ENCODE measurements at regions not wholly inside any gene's neighbourhood (a gene's known extent, or its start where the extent isn't known, plus 50 kb on each side); places are given as distances from the start of the nearest gene placed in this dataset.
"Not testable (repeated sequence)": the region's sequence is repeated elsewhere in the genome, so short reads cannot be mapped to it uniquely, and the experiment has no call there.

DNA sequence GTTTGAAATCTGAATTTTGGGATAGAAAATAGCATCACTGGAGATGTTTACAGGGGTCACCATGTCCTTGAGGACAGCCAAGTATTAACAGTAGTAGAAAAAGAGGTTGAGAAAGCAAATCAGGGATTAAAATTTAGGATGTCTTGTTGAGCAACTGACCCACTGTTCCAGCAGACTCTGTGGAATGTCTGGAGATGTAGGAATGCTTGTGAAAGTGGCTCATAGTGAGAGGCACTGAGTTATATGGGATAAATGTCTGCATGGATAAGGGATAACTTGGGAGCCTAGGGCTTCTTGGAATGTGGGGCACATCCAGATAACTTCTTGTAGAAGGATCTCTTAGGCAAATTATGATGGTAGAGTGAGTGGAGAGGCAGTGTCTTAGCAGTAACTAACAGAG lies 495.0 kb downstream of the TMX3 start:
- DNase-seq, result no peak

GRCh38 chr18:68219274-68219673 lies 495.6 kb downstream of the TMX3 start:
- no peak for DNase-seq

DNA sequence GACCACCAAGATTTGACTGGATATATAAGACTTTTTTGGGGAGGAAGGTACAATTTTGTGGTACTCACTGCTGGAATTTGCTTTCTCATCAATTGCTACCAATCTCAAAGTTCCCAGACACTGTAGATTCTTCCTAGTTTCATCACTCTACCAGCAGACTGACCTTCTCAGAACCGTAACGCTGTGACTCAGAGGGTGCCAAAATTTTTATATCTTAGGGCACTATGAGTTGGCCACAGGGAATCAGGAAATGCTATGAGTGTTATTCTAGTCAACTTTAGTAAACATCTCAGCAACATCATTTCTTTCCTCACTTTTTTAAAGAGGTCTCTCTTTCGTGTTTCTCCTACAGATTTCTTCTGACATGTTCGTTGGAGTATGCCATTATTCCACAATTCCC lies 499.0 kb downstream of the TMX3 start:
- no peak for DNase-seq

- DNase-seq, result no peak
These were observed 528.9 kb downstream of the TMX3 start for GRCh38 chr18:68186039-68186438.

GRCh38 chr18:68181956-68182355 lies 533.0 kb downstream of the TMX3 start:
- DNase-seq, result no peak

DNA sequence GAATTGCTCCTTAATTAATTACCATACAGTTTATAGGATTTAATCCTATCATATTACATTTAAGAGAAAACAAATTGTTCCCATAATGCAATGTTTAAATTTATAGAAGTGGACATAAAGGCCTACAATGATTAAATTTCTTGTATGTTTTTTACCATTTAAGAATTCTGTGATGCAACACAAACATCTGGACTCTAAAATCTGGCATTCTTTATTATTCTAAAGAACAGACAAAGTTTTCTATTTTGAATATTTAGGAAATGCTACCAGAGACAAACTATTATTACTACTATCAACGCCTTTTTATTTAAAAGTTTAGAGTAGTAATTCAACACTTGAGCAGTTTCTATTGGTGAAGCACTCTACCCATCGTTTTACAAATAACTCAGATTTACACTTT lies 535.1 kb downstream of the TMX3 start:
- DNase-seq, result no peak

GRCh38 chr18:68178921-68179320 lies 536.0 kb downstream of the TMX3 start:
- DNase-seq, result no peak

GRCh38 chr18:68177807-68178702 lies 536.9 kb downstream of the TMX3 start:
- no peak for DNase-seq

DNA sequence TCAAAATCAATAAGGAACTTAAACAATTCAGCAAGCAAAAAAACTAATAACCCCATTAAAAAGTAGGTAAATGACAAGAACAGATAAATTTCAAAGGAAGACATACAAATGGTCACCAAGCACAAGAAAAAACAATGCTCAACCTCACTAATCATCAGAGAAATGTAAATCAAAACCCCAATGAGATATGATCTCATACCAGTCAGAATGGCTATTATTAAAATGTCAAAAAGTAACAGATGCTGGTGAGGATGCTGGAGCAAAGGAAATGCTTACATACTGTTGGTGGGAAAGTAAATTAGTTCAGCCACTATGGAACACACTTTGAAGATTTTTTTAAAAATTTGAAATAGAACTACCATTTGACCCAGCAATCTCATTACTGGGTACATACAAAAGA lies 538.0 kb downstream of the TMX3 start:
- no peak for DNase-seq

DNA sequence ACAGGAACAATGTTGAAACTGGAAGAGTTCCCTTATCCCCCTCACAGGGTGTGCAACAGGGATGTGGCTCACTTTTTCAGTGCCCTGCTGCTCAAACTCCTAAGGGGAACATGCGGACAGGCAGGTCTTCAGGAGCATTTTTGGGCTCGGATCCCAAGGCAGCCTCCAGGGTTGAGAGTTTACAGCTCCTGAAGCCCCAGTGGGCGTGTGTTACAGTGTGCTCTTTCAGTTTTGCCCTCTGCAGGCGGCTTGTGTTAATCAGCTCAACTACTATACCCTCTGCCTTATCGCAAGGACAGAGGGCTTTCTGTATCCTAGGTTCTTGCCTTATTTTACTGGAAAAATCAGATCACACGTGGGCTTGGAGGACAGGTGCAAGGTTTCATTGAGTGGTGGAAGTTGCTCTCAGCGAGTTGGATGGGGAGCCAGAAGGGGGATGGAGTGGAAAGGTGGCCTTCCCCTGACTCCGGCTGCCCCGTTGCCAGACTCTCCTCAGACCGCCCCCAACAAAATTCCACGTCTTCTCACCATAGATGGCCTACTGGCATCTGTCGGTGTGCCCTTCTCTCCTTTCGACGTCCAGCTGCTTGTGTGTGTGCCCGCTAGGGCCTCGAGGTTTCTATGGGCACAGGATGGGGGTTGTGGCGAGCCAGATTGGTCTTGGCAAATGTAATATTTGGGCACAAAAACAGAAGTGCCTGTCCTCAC lies 541.9 kb downstream of the TMX3 start:
- no peak for DNase-seq

DNA sequence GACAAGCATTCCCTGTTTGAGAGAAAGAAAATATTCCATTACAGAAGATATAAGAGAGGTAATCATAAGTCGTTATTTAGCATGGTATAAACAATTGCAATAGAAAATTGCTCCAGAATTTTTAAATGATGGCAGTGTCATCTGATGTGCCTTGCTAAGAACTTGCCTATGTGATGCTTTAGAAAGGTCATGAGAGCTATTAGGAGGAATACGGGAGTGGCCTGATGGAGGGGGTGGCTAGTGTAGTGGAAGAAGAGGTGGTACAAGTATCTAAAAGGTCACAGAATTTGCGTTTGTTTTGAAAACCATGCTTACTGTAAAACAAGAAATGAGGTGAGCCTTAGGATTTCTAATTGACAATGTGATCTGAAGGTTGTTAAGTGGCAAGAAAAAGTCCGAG lies 550.0 kb downstream of the TMX3 start:
- no peak for DNase-seq

DNA sequence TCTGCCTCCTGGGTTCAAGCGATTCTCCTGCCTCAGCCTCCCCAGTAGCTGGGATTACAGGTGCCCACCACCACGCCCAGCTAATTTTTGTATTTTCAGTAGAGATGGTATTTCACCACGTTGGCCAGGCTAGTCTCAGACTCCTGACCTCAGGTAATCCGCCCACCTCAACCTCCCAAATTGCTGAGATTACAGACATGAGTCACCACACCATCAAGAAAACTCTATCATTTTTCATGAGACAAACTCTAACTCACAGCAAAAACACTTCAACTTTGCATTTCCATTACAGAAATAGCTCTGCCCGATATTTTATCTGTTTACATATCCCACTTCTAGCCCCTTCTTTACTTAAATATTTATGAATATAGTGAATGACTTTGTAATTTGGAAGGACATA lies 561.1 kb downstream of the TMX3 start:
- DNase-seq, result not testable (repeated sequence)

DNA sequence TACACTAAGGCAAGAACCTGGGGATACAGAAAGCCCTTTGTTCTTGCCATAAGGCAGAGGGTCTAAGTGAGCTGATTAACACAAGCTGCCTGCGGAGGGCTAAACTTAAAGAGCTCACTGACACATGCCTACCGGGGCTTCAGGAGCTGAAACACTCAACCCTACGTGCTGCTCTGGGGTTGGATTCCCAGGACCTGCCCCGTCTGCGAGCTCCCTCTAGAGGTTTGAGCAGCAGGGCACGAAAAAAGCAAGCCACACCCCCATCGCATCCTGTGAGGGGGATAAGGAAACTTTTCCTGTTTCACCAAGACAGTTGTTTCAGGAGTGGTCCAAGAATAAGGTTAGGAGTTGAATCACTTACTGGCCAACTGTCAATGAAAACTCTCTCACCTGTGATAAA lies 562.1 kb downstream of the TMX3 start:
- no peak for DNase-seq

- DNase-seq, result peak; percentile 62
These were observed 563.9 kb downstream of the TMX3 start for GRCh38 chr18:68150961-68151360.

DNA sequence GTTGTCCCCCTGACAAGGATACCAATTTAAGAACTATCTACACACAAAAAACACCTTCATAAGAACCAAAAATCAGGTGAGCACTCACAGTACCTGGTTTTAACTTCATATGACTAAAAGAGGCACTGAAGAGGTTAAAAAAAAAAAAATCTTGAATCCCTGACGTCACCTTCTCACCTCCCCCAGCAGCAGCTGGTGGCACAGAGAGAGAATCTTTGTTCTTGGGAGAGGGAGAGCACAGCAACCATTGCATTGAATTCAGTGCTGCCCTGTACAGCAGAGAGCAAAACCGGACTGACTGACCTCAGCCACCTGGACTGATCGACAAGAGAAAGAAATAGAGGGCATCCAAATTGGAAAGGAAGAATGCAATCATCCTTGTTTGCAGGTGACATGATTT lies 566.0 kb downstream of the TMX3 start:
- peak; percentile 58 for DNase-seq

DNA sequence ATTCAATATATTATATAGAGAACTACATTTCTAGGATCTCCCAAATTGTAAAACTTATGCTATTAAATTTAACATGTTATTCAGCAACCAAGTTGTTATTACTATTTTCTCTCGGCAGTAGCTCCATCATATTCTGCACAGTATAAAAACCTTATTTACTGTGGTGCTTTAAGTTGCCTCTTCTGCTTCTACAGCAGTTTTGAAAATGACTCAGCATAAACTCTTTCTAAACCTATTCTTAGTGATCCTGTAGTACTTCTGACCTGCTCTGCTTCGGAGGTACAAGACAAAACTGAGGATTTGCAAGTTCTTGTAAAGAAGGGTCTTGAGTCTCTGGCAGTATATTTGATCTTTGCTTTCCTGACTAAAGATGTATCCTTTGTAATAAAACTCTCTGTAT lies 567.2 kb downstream of the TMX3 start:
- no peak for DNase-seq

DNA sequence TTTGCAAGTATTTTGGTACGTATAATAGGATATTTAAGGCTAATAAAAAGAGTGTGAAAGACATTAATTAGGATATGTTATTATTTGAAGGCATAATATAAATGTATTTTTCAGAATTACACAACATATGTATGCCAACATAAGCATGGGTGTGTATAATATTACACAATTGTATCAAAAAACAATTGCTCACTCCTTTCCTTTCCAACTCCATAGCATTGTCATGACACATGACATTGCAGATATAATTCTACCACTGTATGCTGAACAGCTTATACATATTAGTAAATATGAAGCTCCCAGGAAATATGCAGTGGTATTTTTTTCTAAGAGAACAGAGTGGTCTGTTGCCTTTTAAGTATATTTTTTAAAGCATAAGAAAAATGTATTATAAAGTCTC lies 593.1 kb downstream of the TMX3 start:
- DNase-seq, result no peak

- no peak for DNase-seq
These were observed 593.6 kb downstream of the TMX3 start for GRCh38 chr18:68121308-68121707.

GRCh38 chr18:68114989-68115388 lies 598.5 kb upstream of the DSEL start:
- DNase-seq, result no peak

DNA sequence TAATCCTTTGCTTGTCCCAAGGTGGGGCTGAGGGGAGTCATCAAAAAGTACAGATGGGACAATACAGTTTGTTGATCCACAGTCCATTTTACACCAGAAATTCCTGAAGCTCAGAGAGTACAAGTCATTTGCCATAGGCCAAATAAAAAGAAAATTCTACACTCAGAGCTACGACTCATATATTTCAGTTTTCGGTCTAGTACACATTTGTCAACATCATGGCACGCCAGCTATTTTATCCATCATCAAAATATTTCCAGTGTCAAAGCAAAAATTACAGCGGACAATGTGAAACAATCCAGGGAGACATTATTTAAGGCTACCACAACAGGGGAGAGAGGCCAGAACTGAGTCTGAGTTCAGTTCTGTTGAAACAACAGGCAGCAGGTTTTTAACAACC lies 587.5 kb upstream of the DSEL start:
- DNase-seq, result no peak

GRCh38 chr18:68103561-68103960 lies 587.0 kb upstream of the DSEL start:
- DNase-seq, result no peak

- DNase-seq, result no peak
These were observed 585.6 kb upstream of the DSEL start for GRCh38 chr18:68102117-68102516.

DNA sequence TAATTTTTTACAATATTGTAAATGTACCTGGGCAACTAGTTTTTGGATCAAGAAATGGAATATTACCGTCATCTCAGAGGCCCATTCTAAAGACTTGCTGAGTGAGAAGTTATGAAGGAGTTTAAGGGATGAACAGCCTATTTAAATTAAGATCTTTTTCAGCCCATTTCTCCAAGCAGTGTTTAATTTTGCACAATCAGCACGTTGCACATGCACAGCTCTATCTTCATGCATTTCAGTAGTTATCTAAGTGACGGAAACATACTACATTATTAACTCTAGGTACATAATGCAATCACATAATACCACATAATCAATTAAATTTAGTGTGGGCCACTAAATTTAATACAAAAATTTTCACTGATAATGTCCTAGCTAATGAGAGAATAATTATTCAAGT lies 582.1 kb upstream of the DSEL start:
- no peak for DNase-seq

- no peak for DNase-seq
These were observed 570.0 kb upstream of the DSEL start for GRCh38 chr18:68086481-68086880.

GRCh38 chr18:68085251-68085650 lies 568.7 kb upstream of the DSEL start:
- DNase-seq, result no peak

Data from NCI-H510A (cell line).